ENCODE measurements at regions not wholly inside any gene's neighbourhood (a gene's known extent, or its start where the extent isn't known, plus 50 kb on each side); places are given as distances from the start of the nearest gene placed in this dataset.

- no peak for TF ChIP-seq POLR2A (IDR thresholded peaks at IDR 0.05)
- TF ChIP-seq CTCF (IDR thresholded peaks at IDR 0.05): no peak
Measured at GRCh38 chrX:138982365-138982764, 270.8 kb upstream of the FGF13 start.

Data from Peyer's patch (tissue), 4 donors.